ENCODE measurements at regions not wholly inside any gene's neighbourhood (a gene's known extent, or its start where the extent isn't known, plus 50 kb on each side); places are given as distances from the start of the nearest gene placed in this dataset.

DNA sequence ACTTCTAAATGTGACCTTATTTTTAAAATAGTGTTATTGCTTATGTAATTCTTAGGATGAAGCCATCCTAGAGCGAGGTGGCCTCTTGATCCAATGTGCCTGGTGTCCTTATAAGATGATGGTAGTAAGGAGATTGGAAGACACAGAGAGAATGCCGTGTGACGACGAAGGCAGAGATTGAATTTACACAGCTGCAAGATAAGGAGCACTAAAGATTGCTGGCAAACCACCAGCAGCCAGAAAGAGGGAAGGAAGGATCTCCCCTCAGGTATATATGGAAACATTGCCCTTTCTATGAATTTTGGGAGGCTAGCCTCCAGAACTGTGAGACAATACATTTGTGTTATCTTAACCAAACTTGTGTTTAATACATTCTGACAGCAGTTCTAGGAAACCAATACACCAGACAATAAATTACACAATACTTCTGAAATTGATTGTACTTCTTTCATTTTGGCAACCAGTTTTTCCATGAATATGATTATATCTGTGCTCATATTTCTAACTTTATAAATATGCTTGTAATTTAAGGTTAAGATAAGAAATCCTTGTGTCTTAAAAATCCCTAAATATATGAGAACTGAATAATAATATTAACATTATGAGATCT, 86.3 kb upstream of the VPREB1 start:
- H3K9ac ChIP-seq (ENCODE audit: low read depth in 1 of 2, low read length in 2 of 2): no peak overlapping the region
- H3K9me3 ChIP-seq (ENCODE audit: control insufficient read depth in 4 of 4, low read length in 3 of 4): no peaks in the 10 kb centered on the region
- DNase-seq (ENCODE audit: low spot score): no peak
- H3K4me1 ChIP-seq (ENCODE audit: control insufficient read depth in 4 of 4, insufficient read depth in 4 of 4, low read length in 3 of 4): no peaks in the 10 kb centered on the region
- no peaks in the 10 kb centered on the region for H3K27me3 ChIP-seq (ENCODE audit: control insufficient read depth in 4 of 4, insufficient read depth in 4 of 4, low read length in 3 of 4)
- no peaks in the 10 kb centered on the region for H3K36me3 ChIP-seq (ENCODE audit: control insufficient read depth in 4 of 4, insufficient read depth in 3 of 4, low read depth in 1 of 4, low read length in 3 of 4)
- no peak for TF ChIP-seq FOXA2 (IDR thresholded peaks at IDR 0.05)
- TF ChIP-seq, protein P1, sequence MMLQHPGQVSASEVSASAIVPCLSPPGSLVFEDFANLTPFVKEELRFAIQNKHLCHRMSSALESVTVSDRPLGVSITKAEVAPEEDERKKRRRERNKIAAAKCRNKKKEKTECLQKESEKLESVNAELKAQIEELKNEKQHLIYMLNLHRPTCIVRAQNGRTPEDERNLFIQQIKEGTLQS (IDR thresholded peaks at IDR 0.05): no peak
- no peak for TF ChIP-seq FOXA1 (IDR thresholded peaks at IDR 0.05)
- TF ChIP-seq, protein P2, sequence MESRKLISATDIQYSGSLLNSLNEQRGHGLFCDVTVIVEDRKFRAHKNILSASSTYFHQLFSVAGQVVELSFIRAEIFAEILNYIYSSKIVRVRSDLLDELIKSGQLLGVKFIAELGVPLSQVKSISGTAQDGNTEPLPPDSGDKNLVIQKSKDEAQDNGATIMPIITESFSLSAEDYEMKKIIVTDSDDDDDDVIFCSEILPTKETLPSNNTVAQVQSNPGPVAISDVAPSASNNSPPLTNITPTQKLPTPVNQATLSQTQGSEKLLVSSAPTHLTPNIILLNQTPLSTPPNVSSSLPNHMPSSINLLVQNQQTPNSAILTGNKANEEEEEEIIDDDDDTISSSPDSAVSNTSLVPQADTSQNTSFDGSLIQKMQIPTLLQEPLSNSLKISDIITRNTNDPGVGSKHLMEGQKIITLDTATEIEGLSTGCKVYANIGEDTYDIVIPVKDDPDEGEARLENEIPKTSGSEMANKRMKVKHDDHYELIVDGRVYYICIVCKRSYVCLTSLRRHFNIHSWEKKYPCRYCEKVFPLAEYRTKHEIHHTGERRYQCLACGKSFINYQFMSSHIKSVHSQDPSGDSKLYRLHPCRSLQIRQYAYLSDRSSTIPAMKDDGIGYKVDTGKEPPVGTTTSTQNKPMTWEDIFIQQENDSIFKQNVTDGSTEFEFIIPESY (IDR thresholded peaks at IDR 0.05): no peak
- TF ChIP-seq GABPA (IDR thresholded peaks at IDR 0.05 in 1 of 2, conservative IDR thresholded peaks at IDR 0.05 in 1 of 2): no peak
- TF ChIP-seq, protein P3, sequence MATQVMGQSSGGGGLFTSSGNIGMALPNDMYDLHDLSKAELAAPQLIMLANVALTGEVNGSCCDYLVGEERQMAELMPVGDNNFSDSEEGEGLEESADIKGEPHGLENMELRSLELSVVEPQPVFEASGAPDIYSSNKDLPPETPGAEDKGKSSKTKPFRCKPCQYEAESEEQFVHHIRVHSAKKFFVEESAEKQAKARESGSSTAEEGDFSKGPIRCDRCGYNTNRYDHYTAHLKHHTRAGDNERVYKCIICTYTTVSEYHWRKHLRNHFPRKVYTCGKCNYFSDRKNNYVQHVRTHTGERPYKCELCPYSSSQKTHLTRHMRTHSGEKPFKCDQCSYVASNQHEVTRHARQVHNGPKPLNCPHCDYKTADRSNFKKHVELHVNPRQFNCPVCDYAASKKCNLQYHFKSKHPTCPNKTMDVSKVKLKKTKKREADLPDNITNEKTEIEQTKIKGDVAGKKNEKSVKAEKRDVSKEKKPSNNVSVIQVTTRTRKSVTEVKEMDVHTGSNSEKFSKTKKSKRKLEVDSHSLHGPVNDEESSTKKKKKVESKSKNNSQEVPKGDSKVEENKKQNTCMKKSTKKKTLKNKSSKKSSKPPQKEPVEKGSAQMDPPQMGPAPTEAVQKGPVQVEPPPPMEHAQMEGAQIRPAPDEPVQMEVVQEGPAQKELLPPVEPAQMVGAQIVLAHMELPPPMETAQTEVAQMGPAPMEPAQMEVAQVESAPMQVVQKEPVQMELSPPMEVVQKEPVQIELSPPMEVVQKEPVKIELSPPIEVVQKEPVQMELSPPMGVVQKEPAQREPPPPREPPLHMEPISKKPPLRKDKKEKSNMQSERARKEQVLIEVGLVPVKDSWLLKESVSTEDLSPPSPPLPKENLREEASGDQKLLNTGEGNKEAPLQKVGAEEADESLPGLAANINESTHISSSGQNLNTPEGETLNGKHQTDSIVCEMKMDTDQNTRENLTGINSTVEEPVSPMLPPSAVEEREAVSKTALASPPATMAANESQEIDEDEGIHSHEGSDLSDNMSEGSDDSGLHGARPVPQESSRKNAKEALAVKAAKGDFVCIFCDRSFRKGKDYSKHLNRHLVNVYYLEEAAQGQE (IDR thresholded peaks at IDR 0.05): no peak
- no peak for TF ChIP-seq RXRA (IDR thresholded peaks at IDR 0.05)
- TF ChIP-seq JUND (IDR thresholded peaks at IDR 0.05): no peak
- TF ChIP-seq EGR1 (IDR thresholded peaks at IDR 0.05; ENCODE audit: low read depth in 2 of 2): no peak
- TF ChIP-seq HNF4A (conservative IDR thresholded peaks at IDR 0.05): no peak
- TF ChIP-seq HNF4G (IDR thresholded peaks at IDR 0.05): no peak
- no peak for TF ChIP-seq TAF1 (conservative IDR thresholded peaks at IDR 0.05)
- TF ChIP-seq NR2F2 (IDR thresholded peaks at IDR 0.05): no peak
- TF ChIP-seq, protein P4, sequence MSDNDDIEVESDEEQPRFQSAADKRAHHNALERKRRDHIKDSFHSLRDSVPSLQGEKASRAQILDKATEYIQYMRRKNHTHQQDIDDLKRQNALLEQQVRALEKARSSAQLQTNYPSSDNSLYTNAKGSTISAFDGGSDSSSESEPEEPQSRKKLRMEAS (IDR thresholded peaks at IDR 0.05): no peak
- H3K27ac ChIP-seq (ENCODE audit: low read depth in 1 of 2, low read length in 2 of 2): no peak overlapping the region
- WGBS: 64% methylated on average over 4 of the region's 4 CpGs
- H3K4me3 ChIP-seq (ENCODE audit: low read depth in 1 of 3, low read length in 3 of 3): no peak overlapping the region

DNA sequence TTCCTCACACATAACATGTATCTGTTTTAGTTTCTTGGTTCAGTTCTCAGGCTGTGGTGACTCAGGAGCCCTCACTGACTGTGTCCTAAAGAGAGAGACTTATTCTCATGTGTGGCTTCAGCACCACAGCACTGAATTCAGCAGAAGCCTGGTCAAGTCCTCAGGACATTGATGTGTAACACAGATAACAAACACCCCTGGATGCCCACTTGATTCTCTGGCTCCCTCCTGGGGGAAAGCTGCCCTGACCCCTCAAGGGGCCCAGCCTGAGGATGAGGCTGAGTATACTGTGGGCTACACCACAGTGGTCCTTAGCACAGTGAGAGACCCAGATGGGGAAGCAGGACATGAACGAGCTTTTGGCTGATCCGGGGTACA, 87.2 kb upstream of the VPREB1 start:
- Histone ChIP-seq H3K36me3 (ENCODE audit: control insufficient read depth in 4 of 4, insufficient read depth in 3 of 4, low read depth in 1 of 4, low read length in 3 of 4) (no peaks in the 10 kb centered on the region), H3K4me1 (ENCODE audit: control insufficient read depth in 4 of 4, insufficient read depth in 4 of 4, low read length in 3 of 4) (no peaks in the 10 kb centered on the region), H3K27ac (ENCODE audit: low read depth in 1 of 2, low read length in 2 of 2) (no peak overlapping the region), H3K27me3 (ENCODE audit: control insufficient read depth in 4 of 4, insufficient read depth in 4 of 4, low read length in 3 of 4) (no peaks in the 10 kb centered on the region), H3K9ac (ENCODE audit: low read depth in 1 of 2, low read length in 2 of 2) (no peak overlapping the region), H3K9me3 (ENCODE audit: control insufficient read depth in 4 of 4, low read length in 3 of 4) (no peaks in the 10 kb centered on the region), H3K4me3 (ENCODE audit: low read depth in 1 of 3, low read length in 3 of 3) (no peak overlapping the region)
- no peak for DNase-seq (ENCODE audit: low spot score)
- WGBS: 90% methylated on average over 2 of the region's 2 CpGs
- no peak for TF ChIP-seq JUND (IDR thresholded peaks at IDR 0.05)
- TF ChIP-seq NR2F2 (IDR thresholded peaks at IDR 0.05): no peak
- TF ChIP-seq TAF1 (conservative IDR thresholded peaks at IDR 0.05): no peak
- TF ChIP-seq, protein P4 (IDR thresholded peaks at IDR 0.05): no peak
- TF ChIP-seq, protein P3 (IDR thresholded peaks at IDR 0.05): no peak
- TF ChIP-seq YY1 (IDR thresholded peaks at IDR 0.05): no peak
- TF ChIP-seq SP1 (IDR thresholded peaks at IDR 0.05): no peak
- TF ChIP-seq, protein P1 (IDR thresholded peaks at IDR 0.05): no peak
- TF ChIP-seq, protein P2 (IDR thresholded peaks at IDR 0.05): no peak
- no peak for TF ChIP-seq HNF4A (conservative IDR thresholded peaks at IDR 0.05)
- no peak for TF ChIP-seq RAD21 (IDR thresholded peaks at IDR 0.05)
- TF ChIP-seq RXRA (IDR thresholded peaks at IDR 0.05): no peak
- TF ChIP-seq EGR1 (IDR thresholded peaks at IDR 0.05; ENCODE audit: low read depth in 2 of 2): no peak
- TF ChIP-seq HNF4G (IDR thresholded peaks at IDR 0.05): no peak
- no peak for TF ChIP-seq GABPA (IDR thresholded peaks at IDR 0.05 in 1 of 2, conservative IDR thresholded peaks at IDR 0.05 in 1 of 2)
